CD4-positive, alpha-beta T cell (primary cell): ENCODE measurements at regions not wholly inside any gene's neighbourhood (a gene's known extent, or its start where the extent isn't known, plus 50 kb on each side); places are given as distances from the start of the nearest gene placed in this dataset.

ENCODE experiments used
- ATAC-seq: fragments of 200-7000 bp; cut with Tn5 transposase; one replicate; pipeline ENCODE4 v1.10.0; 2022; ENCODE audit warnings: mild to moderate bottlenecking; ENCODE audit not compliant: poor library complexity
- CTCF ChIA-PET: fragments of 350-600 bp; sonication (Branson Sonifier 250); formaldehyde crosslinking; loops from one replicate; lab custom pipeline; 2021; ENCODE audit warnings: antibody characterized with exemption, inconsistent platforms; lab: Charles Lee
- POLR2A ChIA-PET: fragments of 350-600 bp; sonication (Branson Sonifier 250); formaldehyde crosslinking; loops from one replicate; lab custom pipeline; 2021; ENCODE audit warnings: antibody characterized with exemption, inconsistent platforms; lab: Charles Lee
- DNase-seq, 14 experiments: peaks; one replicate each; pipeline ENCODE4 v3.0.0-alpha.2; 2013 to 2020; ENCODE audit warnings: mixed read lengths in 2 of 14
- H3K27ac ChIP-seq, 2 donors: one replicate each; pipeline versions ENCODE4 v1.5.1 to v1.7.0; 2013; ENCODE audit warnings: low read length in 2 of 2, low read depth in 1 of 2, mild to moderate bottlenecking in 1 of 2
- H3K27me3 ChIP-seq, 2 experiments: 1 replicate in 1 of 2; 2 replicates in 1 of 2; pipeline versions ENCODE4 v1.6.1 to v1.7.0; 2013; ENCODE audit warnings: low read length in 2 of 2, control low read depth in 1 of 2, mild to moderate bottlenecking in 1 of 2, moderate library complexity in 1 of 2; ENCODE audit not compliant: insufficient read depth in 2 of 2, control insufficient read depth in 1 of 2
- H3K36me3 ChIP-seq: one replicate; pipeline ENCODE4 v1.6.1; 2013; ENCODE audit warnings: low read length, control low read depth; ENCODE audit not compliant: insufficient read depth
- H3K4me1 ChIP-seq: one replicate; pipeline ENCODE4 v1.6.1; 2013; ENCODE audit warnings: low read length, control low read depth; ENCODE audit not compliant: insufficient read depth
- H3K4me3 ChIP-seq: one replicate; pipeline ENCODE4 v1.5.1; 2013; ENCODE audit warnings: mild to moderate bottlenecking, low read length, moderate library complexity
- H3K9me3 ChIP-seq, 2 experiments: 1 replicate in 1 of 2; 2 replicates in 1 of 2; pipeline versions ENCODE4 v1.6.1 to v1.7.0; 2013; ENCODE audit warnings: low read length in 2 of 2, mild to moderate bottlenecking in 2 of 2, control low read depth in 1 of 2, moderate library complexity in 1 of 2; ENCODE audit not compliant: control insufficient read depth in 1 of 2, insufficient read depth in 1 of 2
- H3K27ac Mint-ChIP-seq: one replicate; pipeline ENCODE4 v1.8.0; 2020; ENCODE audit warnings: mixed read lengths
- H3K27me3 Mint-ChIP-seq: one replicate; pipeline ENCODE4 v1.8.0; 2021; ENCODE audit warnings: mixed read lengths
- H3K36me3 Mint-ChIP-seq: one replicate; pipeline ENCODE4 v1.8.0; 2021; ENCODE audit warnings: low read depth, mixed read lengths
- H3K4me1 Mint-ChIP-seq: one replicate; pipeline ENCODE4 v1.8.0; 2021; ENCODE audit warnings: low read depth, mixed read lengths
- H3K4me3 Mint-ChIP-seq: one replicate; pipeline ENCODE4 v1.8.0; 2020; ENCODE audit warnings: mild to moderate bottlenecking, mixed read lengths
- H3K9me3 Mint-ChIP-seq: one replicate; pipeline ENCODE4 v1.8.0; 2020; ENCODE audit warnings: mixed read lengths
- CTCF ChIP-seq: fragments of 200-600 bp; IDR thresholded peaks from one replicate; pipeline ENCODE4 v1.8.0; 2022; ENCODE audit warnings: antibody characterized with exemption, mild to moderate bottlenecking
- intact Hi-C, 2 experiments: fragments of 100-400 bp; cut with DNase I in 1 of 2; cut with micrococcal nuclease in 1 of 2; formaldehyde crosslinking; loops; one replicate each; pipeline versions ENCODE4 v1.15.1 to v1.9.0; 2023 to 2025; cut with DNase I, micrococcal nuclease

- peaks cover 26% of the 10 kb centered on the region for H3K9me3 Mint-ChIP-seq
- CTCF ChIA-PET = no interaction called here
- no peaks in the 10 kb centered on the region for H3K4me1 Mint-ChIP-seq
- no peak overlapping the region for H3K4me3 ChIP-seq
- TF ChIP-seq CTCF = no peak
- H3K27ac Mint-ChIP-seq = no peak overlapping the region
- no peaks in the 10 kb centered on the region for H3K27me3 Mint-ChIP-seq
- intact Hi-C loops = no loop called here
- POLR2A ChIA-PET = no interaction called here
- H3K4me1 ChIP-seq = no peaks in the 10 kb centered on the region
- ATAC-seq (no peak), DNase-seq (no peak)
- H3K27me3 ChIP-seq = no peaks in the 10 kb centered on the region
- H3K36me3 Mint-ChIP-seq = no peaks in the 10 kb centered on the region
- H3K36me3 ChIP-seq = no peaks in the 10 kb centered on the region
- no peak overlapping the region for H3K27ac ChIP-seq
- H3K9me3 ChIP-seq = no peaks in the 10 kb centered on the region
- no peak overlapping the region for H3K4me3 Mint-ChIP-seq
Measured at GRCh38 chr9:82325907-82326306, 337.3 kb downstream of the SPATA31D1 start.

- Histone ChIP-seq H3K36me3 (no peaks in the 10 kb centered on the region), H3K4me1 (no peaks in the 10 kb centered on the region), H3K4me3 (no peak overlapping the region), H3K27me3 (no peaks in the 10 kb centered on the region), H3K9me3 (no peaks in the 10 kb centered on the region), H3K27ac (no peak overlapping the region)
- DNase-seq (no peak), ATAC-seq (no peak)
- Mint-ChIP-seq H3K4me3 (no peak overlapping the region), H3K9me3 (peaks cover 26% of the 10 kb centered on the region), H3K27me3 (no peaks in the 10 kb centered on the region), H3K36me3 (no peaks in the 10 kb centered on the region), H3K4me1 (no peaks in the 10 kb centered on the region), H3K27ac (no peak overlapping the region)
- POLR2A ChIA-PET = no interaction called here
- CTCF ChIA-PET = no interaction called here
- intact Hi-C loops = no loop called here
- no peak for TF ChIP-seq CTCF
Measured at GRCh38 chr9:82327641-82328040, 339.1 kb downstream of the SPATA31D1 start.

GRCh38 chr9:82331079-82331478 lies 342.5 kb downstream of the SPATA31D1 start:
- ChIA-PET POLR2A (no interaction called here), CTCF (no interaction called here)
- TF ChIP-seq CTCF = no peak
- Histone ChIP-seq H3K27ac (no peak overlapping the region), H3K9me3 (no peaks in the 10 kb centered on the region), H3K4me3 (no peak overlapping the region), H3K4me1 (no peaks in the 10 kb centered on the region), H3K36me3 (no peaks in the 10 kb centered on the region), H3K27me3 (no peaks in the 10 kb centered on the region)
- Mint-ChIP-seq H3K27ac (no peak overlapping the region), H3K4me1 (no peaks in the 10 kb centered on the region), H3K36me3 (no peaks in the 10 kb centered on the region), H3K9me3 (peaks cover 15% of the 10 kb centered on the region), H3K27me3 (no peaks in the 10 kb centered on the region), H3K4me3 (no peak overlapping the region)
- no peak for DNase-seq
- no peak for ATAC-seq
- intact Hi-C loops = no loop called here
